Kidney epithelial cell (primary cell): ENCODE measurements at regions not wholly inside any gene's neighbourhood (a gene's known extent, or its start where the extent isn't known, plus 50 kb on each side); places are given as distances from the start of the nearest gene placed in this dataset.

Experiments
- DNase-seq: peaks from one replicate; pipeline ENCODE4 v3.0.0-alpha.2; 2010; ENCODE audit warnings: low read depth
- H3K27me3 ChIP-seq: 2 replicates; pipeline ENCODE4 v1.6.0; 2011; ENCODE audit warnings: low read length; ENCODE audit not compliant: control insufficient read depth, insufficient read depth
- H3K36me3 ChIP-seq: 2 replicates; pipeline ENCODE4 v1.5.1; 2011; ENCODE audit warnings: low read length; ENCODE audit not compliant: control insufficient read depth, insufficient read depth
- H3K4me3 ChIP-seq: 2 replicates; pipeline ENCODE4 v1.5.1; 2011; ENCODE audit warnings: low read depth, mild to moderate bottlenecking, control low read depth, low read length
- CTCF ChIP-seq: IDR thresholded peaks from 2 replicates; pipeline ENCODE4 v1.5.1; 2011; ENCODE audit warnings: mild to moderate bottlenecking, moderate library complexity, low read length, control low read depth, inconsistent platforms; ENCODE audit not compliant: insufficient read depth, poor library complexity, severe bottlenecking

GRCh38 chr11:70879601-70880285 is 372.6 kb downstream of the SHANK2 start:
- no peak for DNase-seq
- H3K4me3 ChIP-seq, result no peak overlapping the region
- TF ChIP-seq CTCF, result no peak
- H3K36me3 ChIP-seq, result no peaks in the 10 kb centered on the region
- no peaks in the 10 kb centered on the region for H3K27me3 ChIP-seq

- Histone ChIP-seq H3K4me3 (no peak overlapping the region), H3K27me3 (no peaks in the 10 kb centered on the region), H3K36me3 (no peaks in the 10 kb centered on the region)
- DNase-seq, result no peak
- TF ChIP-seq CTCF, result no peak
Measured at GRCh38 chr11:70880416-70880815, 372.0 kb downstream of the SHANK2 start.

GRCh38 chr11:70881948-70882715 is 370.2 kb downstream of the SHANK2 start:
- H3K27me3 ChIP-seq, result no peaks in the 10 kb centered on the region
- no peaks in the 10 kb centered on the region for H3K36me3 ChIP-seq
- no peak overlapping the region for H3K4me3 ChIP-seq
- no peak for TF ChIP-seq CTCF
- no peak for DNase-seq

GRCh38 chr11:70882716-70883085 is 369.7 kb downstream of the SHANK2 start:
- no peaks in the 10 kb centered on the region for H3K27me3 ChIP-seq
- TF ChIP-seq CTCF, result no peak
- H3K36me3 ChIP-seq, result no peaks in the 10 kb centered on the region
- no peak for DNase-seq
- no peak overlapping the region for H3K4me3 ChIP-seq

- no peak overlapping the region for H3K4me3 ChIP-seq
- no peak for TF ChIP-seq CTCF
- no peak for DNase-seq
Measured at GRCh38 chr11:70883323-70883940, 368.9 kb downstream of the SHANK2 start.

More at GRCh38 chr11:70883323-70883940, 368.9 kb downstream of the SHANK2 start:
- Histone ChIP-seq H3K27me3 (no peaks in the 10 kb centered on the region), H3K36me3 (no peaks in the 10 kb centered on the region)
